LNCAP (cell line): ENCODE measurements at regions not wholly inside any gene's neighbourhood (a gene's known extent, or its start where the extent isn't known, plus 50 kb on each side); places are given as distances from the start of the nearest gene placed in this dataset.

ENCODE experiments used
- CTCF ChIP-seq: fragments of 450-650 bp; IDR thresholded peaks from 2 replicates; pipeline ENCODE4 v1.5.1; 2017; ENCODE audit warnings: mild to moderate bottlenecking

DNA sequence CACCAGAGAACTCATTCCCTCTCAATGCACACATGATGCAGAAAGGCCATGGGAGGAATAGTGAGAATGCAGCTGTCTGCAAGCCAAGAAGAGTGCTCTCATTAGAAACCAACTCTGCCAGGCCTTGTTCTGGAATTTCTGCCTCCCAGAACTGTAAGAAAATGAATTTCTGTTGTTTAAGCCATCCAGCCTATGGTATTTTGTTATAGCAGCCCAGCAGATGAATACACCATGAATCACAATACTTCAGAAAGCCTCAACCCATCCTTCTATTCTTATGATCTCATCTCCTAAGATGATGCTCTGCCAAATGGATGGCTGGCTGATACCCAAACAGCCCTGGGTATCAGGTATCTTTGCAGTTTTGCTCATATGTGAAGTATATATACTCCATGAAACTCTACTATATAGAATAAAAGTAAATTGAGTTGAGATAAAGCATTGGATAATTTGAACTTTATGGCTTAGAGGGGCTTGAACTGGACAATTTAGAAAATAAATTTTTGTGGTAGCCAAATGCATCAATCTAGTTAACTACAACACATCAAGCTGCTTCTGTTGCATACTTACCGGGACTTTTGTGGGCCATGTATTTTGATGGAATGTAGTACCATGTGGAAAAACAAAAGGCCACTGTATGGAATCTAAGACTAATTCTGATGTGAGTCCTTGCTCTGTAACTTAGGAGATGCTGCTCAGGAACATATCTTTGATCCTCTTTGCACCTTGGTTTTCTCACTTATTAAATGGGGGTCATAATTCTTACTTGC, 245.9 kb downstream of the HS3ST1 start:
- TF ChIP-seq CTCF: no peak

DNA sequence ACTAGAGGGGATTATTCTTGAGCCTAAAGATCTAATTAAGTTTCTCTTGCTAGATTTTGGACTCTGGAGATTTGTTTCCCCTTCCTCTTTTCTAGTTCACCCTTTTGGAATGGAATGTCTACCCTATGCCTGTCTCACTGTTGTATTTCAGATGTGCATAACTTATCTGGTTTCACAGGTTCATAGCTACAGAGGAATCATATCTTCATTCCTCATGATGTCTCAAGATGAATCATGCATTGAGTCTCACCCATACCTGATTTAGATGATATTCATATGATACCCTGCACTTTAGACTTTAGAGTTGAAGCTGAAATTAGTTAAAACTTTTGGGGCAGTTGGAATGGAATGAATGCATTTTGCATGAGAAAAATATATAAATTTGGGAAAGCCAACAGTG, 246.7 kb downstream of the HS3ST1 start:
- no peak for TF ChIP-seq CTCF

- TF ChIP-seq CTCF: no peak
These were observed 248.9 kb downstream of the HS3ST1 start for GRCh38 chr4:11179796-11180195.

GRCh38 chr4:11178433-11178832, 250.3 kb downstream of the HS3ST1 start:
- TF ChIP-seq CTCF: no peak

GRCh38 chr4:11175374-11175773, 253.3 kb downstream of the HS3ST1 start:
- TF ChIP-seq CTCF: no peak

DNA sequence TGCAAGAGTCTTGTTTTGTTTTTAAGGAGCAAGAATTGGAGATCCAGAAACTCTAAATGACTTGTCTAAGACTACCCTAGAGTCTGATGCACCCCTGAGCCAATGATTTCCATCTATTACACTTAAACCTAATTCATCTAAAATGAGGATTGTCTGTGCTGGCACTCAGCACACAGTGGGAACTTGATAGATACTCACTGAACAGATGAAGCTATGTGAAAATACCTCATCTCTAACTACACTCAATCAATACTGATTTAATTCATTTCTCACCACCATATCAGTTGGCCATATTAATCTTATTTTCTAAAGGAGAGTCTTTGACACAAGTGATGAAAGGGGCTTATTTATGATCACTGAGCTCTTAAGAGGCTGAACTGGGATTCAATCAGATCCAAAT, 262.1 kb downstream of the HS3ST1 start:
- TF ChIP-seq CTCF: no peak

DNA sequence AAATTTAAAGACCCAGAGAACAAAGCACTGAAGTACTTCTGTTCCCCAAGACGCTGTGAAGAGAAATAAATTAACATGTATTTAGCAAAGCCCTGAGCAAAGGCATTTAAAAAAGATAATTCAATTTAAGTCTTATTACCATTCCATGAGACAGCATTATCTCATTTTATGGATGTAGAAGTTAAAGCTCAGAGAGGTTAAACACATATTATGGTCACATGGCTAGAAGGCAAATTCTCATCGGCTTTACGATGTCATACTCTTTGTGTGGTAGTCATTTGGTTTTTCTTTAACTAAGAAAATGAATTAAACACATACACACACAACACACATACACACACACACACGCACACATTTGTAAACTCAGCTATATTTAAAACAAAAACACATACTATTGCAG, 262.7 kb downstream of the HS3ST1 start:
- TF ChIP-seq CTCF: no peak

DNA sequence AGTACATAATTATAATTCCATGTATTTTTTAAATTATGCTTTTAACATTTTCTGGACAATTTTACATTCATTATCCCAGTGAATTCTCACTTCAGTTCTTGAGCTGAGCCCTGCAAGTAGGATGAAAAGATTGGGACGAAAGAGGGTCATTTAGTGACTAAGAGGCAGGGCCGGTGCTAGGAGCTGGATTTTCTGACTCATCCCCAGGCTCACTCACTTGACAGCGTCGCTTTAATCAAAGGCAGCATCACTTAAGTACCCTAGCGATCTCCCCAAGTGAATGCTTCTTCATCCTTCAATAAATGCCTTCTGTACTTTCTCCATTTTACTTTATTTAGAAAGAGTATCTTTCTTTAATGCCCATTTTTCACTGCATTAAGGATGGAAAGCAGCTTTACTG, 263.6 kb downstream of the HS3ST1 start:
- TF ChIP-seq CTCF: no peak
